Panc1 (cell line): ENCODE measurements at regions not wholly inside any gene's neighbourhood (a gene's known extent, or its start where the extent isn't known, plus 50 kb on each side); places are given as distances from the start of the nearest gene placed in this dataset.

Source experiments
- ATAC-seq: fragments of 200-7000 bp; cut with Tn5 transposase; 2 replicates; pipeline ENCODE4 v1.9.1; 2020; ENCODE audit warnings: mild to moderate bottlenecking, moderate library complexity
- BruUV-seq: library from RNA; stranded (reverse); fragments of 400-500 nt; replicated peaks from 2 replicates; lab custom pipeline; 2021; lab: Mats Ljungman, UMichigan
- CTCF ChIA-PET: fragments of 300-600 bp; sonication (Branson Sonifier 250); formaldehyde crosslinking; loops from one replicate; lab custom pipeline; 2022; ENCODE audit warnings: antibody characterized with exemption; lab: Charles Lee
- POLR2A ChIA-PET: fragments of 300-600 bp; sonication (Branson Sonifier 250); formaldehyde crosslinking; loops from one replicate; lab custom pipeline; 2022; ENCODE audit warnings: antibody characterized with exemption; lab: Charles Lee
- DNase-seq: peaks from one replicate; pipeline ENCODE4 v3.0.0-alpha.2; 2010; ENCODE audit warnings: low read depth, low spot score
- H3K27ac ChIP-seq: 2 replicates; pipeline ENCODE4 v1.5.1; 2011; ENCODE audit warnings: mild to moderate bottlenecking, low read length, inconsistent platforms
- H3K27me3 ChIP-seq: fragments of 200-500 bp; sonication (Bioruptor generic); 2 replicates; pipeline ENCODE4 v1.6.0; 2014; ENCODE audit warnings: low read length, inconsistent platforms; ENCODE audit not compliant: control insufficient read depth, insufficient read depth
- H3K36me3 ChIP-seq: fragments of 200-500 bp; sonication (Bioruptor generic); 2 replicates; pipeline ENCODE4 v1.5.1; 2014; ENCODE audit warnings: inconsistent platforms, mild to moderate bottlenecking, low read length, moderate library complexity; ENCODE audit not compliant: control insufficient read depth, insufficient read depth
- H3K4me1 ChIP-seq: 2 replicates; pipeline ENCODE4 v1.5.1; 2011; ENCODE audit warnings: inconsistent platforms, mild to moderate bottlenecking, low read length, moderate library complexity; ENCODE audit not compliant: control insufficient read depth, insufficient read depth
- H3K4me3 ChIP-seq, 2 experiments: 2 replicates each; pipeline ENCODE4 v1.5.1; 2011 to 2012; ENCODE audit warnings: low read depth in 2 of 2, low read length in 2 of 2, mild to moderate bottlenecking in 2 of 2, inconsistent platforms in 1 of 2, moderate library complexity in 1 of 2
- H3K9me3 ChIP-seq: fragments of 200-500 bp; sonication (Bioruptor generic); 2 replicates; pipeline ENCODE4 v1.5.1; 2014; ENCODE audit warnings: low read depth, mild to moderate bottlenecking, inconsistent platforms, low read length, moderate library complexity; ENCODE audit not compliant: control insufficient read depth, insufficient read depth
- CTCF ChIP-seq: fragments of 450-650 bp; IDR thresholded peaks from 2 replicates; pipeline ENCODE4 v1.5.1; 2017; ENCODE audit warnings: mild to moderate bottlenecking
- POLR2AphosphoS5 ChIP-seq: IDR thresholded peaks from 2 replicates; pipeline ENCODE4 v1.6.1; 2012; ENCODE audit warnings: mild to moderate bottlenecking, low read depth, low read length, moderate library complexity
- REST ChIP-seq, 2 experiments: IDR thresholded peaks; 2 replicates each; pipeline ENCODE4 v1.6.1; 2011 to 2012; ENCODE audit warnings: low read depth in 2 of 2, control low read depth in 1 of 2, low read length in 1 of 2, mild to moderate bottlenecking in 1 of 2, moderate library complexity in 1 of 2; ENCODE audit not compliant: insufficient read depth in 1 of 2
- SIN3A ChIP-seq: IDR thresholded peaks from 2 replicates; pipeline ENCODE4 v1.6.1; 2012; ENCODE audit warnings: low read depth, mild to moderate bottlenecking, low read length, moderate library complexity, borderline replicate concordance; ENCODE audit not compliant: insufficient read depth
- TCF7L2 ChIP-seq: IDR thresholded peaks from 2 replicates; pipeline ENCODE4 v1.6.1; 2011; ENCODE audit warnings: mild to moderate bottlenecking, low read depth, low read length, inconsistent platforms
- in situ Hi-C: cut with HindIII; loops from 2 replicates; pipeline ENCODE4 v1.10.0; 2016; ENCODE audit warnings: low sequenced_read_pairs, low pct_unique_long_range_greater_than_20kb
- intact Hi-C: fragments of 100-400 bp; cut with micrococcal nuclease; formaldehyde crosslinking; loops from one replicate; pipeline ENCODE4 v1.10.0; 2022; ENCODE audit not compliant: unreplicated experiment

GRCh38 chr20:50438986-50439407, 71.2 kb upstream of the PTPN1 start:
- Histone ChIP-seq H3K9me3 (no peaks in the 10 kb centered on the region), H3K27me3 (no peaks in the 10 kb centered on the region), H3K4me3 (no peak overlapping the region), H3K4me1 (peaks cover 19% of the 10 kb centered on the region), H3K36me3 (no peaks in the 10 kb centered on the region), H3K27ac (peak overlapping the region; percentile 39; the same call in 1 of the 2 replicates)
- ChIA-PET CTCF (no interaction called here), POLR2A (interaction anchor here (0.7 kb wide), 1 partner anchor 334 kb away, joined by 5 read pairs; no protein-coding TSS in a partner anchor)
- no TSS peak for BruUV-seq
- intact Hi-C loops: no loop called here
- peak; percentile 81 for ATAC-seq
- in situ Hi-C loops: no loop called here
- no peak for TF ChIP-seq TCF7L2
- no peak for TF ChIP-seq CTCF
- no peak for TF ChIP-seq SIN3A
- TF ChIP-seq REST (IDR thresholded peaks at IDR 0.05; ENCODE audit: insufficient read depth in 1 of 2, low read depth in 2 of 2, low read length in 1 of 2): no peak
- TF ChIP-seq POLR2AphosphoS5: no peak
- DNase-seq: peak; percentile 83

- Histone ChIP-seq H3K36me3 (no peaks in the 10 kb centered on the region), H3K4me3 (no peak overlapping the region), H3K9me3 (no peaks in the 10 kb centered on the region), H3K27ac (peak overlapping the region; percentile 39; the same call in 1 of the 2 replicates), H3K4me1 (peaks cover 19% of the 10 kb centered on the region), H3K27me3 (no peaks in the 10 kb centered on the region)
- no peak for TF ChIP-seq TCF7L2
- TF ChIP-seq SIN3A: no peak
- TF ChIP-seq POLR2AphosphoS5: no peak
- no peak for TF ChIP-seq CTCF
- TF ChIP-seq REST (IDR thresholded peaks at IDR 0.05; ENCODE audit: insufficient read depth in 1 of 2, low read depth in 2 of 2, low read length in 1 of 2): no peak
- DNase-seq (no peak), ATAC-seq (0 out of 2 replicates have a peak, but pooled peaks have one; percentile 1)
- ChIA-PET POLR2A (no interaction called here), CTCF (no interaction called here)
- in situ Hi-C loops: no loop called here
- no TSS peak for BruUV-seq
- intact Hi-C loops: no loop called here
Observed at GRCh38 chr20:50439539-50440453, 70.4 kb upstream of the PTPN1 start.
